ENCODE measurements at regions not wholly inside any gene's neighbourhood (a gene's known extent, or its start where the extent isn't known, plus 50 kb on each side); places are given as distances from the start of the nearest gene placed in this dataset.

DNA sequence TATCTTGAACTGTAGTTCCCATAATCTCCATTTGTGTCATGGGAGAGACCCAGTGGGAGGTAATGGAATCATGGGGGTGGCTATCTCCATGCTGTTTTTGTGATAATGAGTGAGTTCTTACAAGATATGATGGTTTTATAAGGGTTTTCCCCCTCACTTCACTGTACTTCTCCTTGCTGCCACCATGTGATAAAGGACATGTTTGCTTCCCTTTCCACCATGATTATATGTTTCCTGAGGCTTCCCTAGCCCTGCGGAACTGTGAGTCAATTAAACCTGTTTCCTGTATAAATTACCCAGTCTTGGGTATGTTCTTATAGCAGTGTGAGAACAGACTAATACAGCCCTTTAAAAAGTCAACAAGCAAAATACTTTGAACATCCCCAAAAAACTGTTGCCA, 427.7 kb downstream of the HTR7 start:
- Mint-ChIP-seq H3K27ac (no peak overlapping the region), H3K27me3 (no peaks in the 10 kb centered on the region), H3K4me1 (ENCODE audit: low read depth) (no peaks in the 10 kb centered on the region), H3K4me3 (ENCODE audit: low read depth) (no peak overlapping the region), H3K9me3 (ENCODE audit: low read depth) (peaks cover 5% of the 10 kb centered on the region), H3K36me3 (ENCODE audit: insufficient read depth) (no peaks in the 10 kb centered on the region)
- TF ChIP-seq, protein P1, sequence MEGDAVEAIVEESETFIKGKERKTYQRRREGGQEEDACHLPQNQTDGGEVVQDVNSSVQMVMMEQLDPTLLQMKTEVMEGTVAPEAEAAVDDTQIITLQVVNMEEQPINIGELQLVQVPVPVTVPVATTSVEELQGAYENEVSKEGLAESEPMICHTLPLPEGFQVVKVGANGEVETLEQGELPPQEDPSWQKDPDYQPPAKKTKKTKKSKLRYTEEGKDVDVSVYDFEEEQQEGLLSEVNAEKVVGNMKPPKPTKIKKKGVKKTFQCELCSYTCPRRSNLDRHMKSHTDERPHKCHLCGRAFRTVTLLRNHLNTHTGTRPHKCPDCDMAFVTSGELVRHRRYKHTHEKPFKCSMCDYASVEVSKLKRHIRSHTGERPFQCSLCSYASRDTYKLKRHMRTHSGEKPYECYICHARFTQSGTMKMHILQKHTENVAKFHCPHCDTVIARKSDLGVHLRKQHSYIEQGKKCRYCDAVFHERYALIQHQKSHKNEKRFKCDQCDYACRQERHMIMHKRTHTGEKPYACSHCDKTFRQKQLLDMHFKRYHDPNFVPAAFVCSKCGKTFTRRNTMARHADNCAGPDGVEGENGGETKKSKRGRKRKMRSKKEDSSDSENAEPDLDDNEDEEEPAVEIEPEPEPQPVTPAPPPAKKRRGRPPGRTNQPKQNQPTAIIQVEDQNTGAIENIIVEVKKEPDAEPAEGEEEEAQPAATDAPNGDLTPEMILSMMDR (IDR thresholded peaks at IDR 0.05; ENCODE audit: unreplicated experiment), result no peak
- DNase-seq (ENCODE audit: low spot score, unreplicated experiment), result no peak

DNA sequence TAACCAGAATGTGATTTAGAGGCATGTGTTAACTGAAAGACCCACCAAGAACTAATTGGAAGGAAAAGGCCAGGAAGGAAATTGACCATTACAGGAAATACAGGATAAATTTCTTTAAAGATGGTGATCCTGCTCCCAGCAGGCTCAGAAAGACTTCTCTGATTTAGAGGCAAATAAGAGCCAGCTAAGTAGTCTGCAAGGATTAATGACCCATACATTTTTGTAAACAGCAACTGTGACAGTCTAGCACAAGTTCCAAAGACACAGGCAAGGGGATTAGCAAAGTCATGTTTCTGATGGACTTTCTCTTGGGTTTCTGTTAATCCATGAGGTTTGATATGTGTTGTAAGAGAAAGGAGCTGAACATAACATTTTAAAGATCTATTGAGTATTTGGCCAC, 425.0 kb downstream of the HTR7 start:
- no peak overlapping the region for H3K4me3 Mint-ChIP-seq (ENCODE audit: low read depth)
- TF ChIP-seq, protein P1 (IDR thresholded peaks at IDR 0.05; ENCODE audit: unreplicated experiment), result no peak

DNA sequence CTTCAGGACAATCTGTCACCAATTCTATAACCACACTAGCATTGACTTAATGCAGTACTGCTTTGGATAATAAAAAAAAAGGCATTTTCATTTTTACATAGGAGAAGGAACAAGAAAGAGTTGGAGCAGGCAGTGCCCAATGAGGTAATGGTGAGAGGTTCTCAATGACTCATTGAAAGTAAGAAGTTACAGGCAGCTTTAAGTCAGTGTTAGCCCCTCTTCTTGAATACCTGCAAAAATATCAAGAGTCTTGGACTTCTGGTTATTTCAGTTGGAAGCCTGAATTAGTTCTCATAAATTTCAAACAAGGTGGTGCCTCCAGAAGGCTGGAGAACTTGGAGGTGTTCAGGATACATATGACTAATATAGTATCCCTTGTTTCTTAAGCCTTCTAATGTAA, 422.5 kb downstream of the HTR7 start:
- Mint-ChIP-seq H3K27me3 (no peaks in the 10 kb centered on the region), H3K27ac (no peak overlapping the region), H3K9me3 (ENCODE audit: low read depth) (no peaks in the 10 kb centered on the region), H3K4me1 (ENCODE audit: low read depth) (no peaks in the 10 kb centered on the region), H3K4me3 (ENCODE audit: low read depth) (no peak overlapping the region), H3K36me3 (ENCODE audit: insufficient read depth) (no peaks in the 10 kb centered on the region)
- DNase-seq (ENCODE audit: low spot score, unreplicated experiment), result no peak
- TF ChIP-seq, protein P1 (IDR thresholded peaks at IDR 0.05; ENCODE audit: unreplicated experiment), result no peak

More for the DNA sequence above, 425.0 kb downstream of the HTR7 start:
- Mint-ChIP-seq H3K36me3 (ENCODE audit: insufficient read depth) (no peaks in the 10 kb centered on the region), H3K27ac (no peak overlapping the region), H3K27me3 (no peaks in the 10 kb centered on the region), H3K4me1 (ENCODE audit: low read depth) (no peaks in the 10 kb centered on the region), H3K9me3 (ENCODE audit: low read depth) (no peaks in the 10 kb centered on the region)
- DNase-seq (ENCODE audit: low spot score, unreplicated experiment), result no peak

DNA sequence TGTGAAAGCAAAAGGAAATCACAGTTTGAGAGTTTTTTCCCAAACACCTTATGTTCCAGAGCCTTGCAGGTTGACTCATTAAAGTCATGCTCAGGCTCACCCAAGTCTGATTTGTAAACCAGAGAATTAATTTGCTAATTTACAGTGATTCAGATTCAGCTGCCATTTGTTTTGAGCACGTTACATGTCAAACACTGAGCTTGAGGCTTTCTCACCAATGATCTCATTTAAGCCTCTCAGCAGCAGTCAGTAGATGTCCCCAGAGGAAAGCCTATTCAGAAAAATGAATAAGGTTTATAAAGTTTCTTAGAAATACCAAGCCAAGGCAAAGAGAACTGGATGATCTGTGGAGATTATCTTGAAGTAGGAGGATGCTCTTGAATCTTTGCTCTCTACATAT, 420.4 kb downstream of the HTR7 start:
- Mint-ChIP-seq H3K4me1 (ENCODE audit: low read depth) (no peaks in the 10 kb centered on the region), H3K27me3 (no peaks in the 10 kb centered on the region), H3K4me3 (ENCODE audit: low read depth) (no peak overlapping the region), H3K36me3 (ENCODE audit: insufficient read depth) (no peaks in the 10 kb centered on the region), H3K27ac (no peak overlapping the region), H3K9me3 (ENCODE audit: low read depth) (peaks cover 6% of the 10 kb centered on the region)
- TF ChIP-seq, protein P1 (IDR thresholded peaks at IDR 0.05; ENCODE audit: unreplicated experiment), result no peak
- no peak for DNase-seq (ENCODE audit: low spot score, unreplicated experiment)

DNA sequence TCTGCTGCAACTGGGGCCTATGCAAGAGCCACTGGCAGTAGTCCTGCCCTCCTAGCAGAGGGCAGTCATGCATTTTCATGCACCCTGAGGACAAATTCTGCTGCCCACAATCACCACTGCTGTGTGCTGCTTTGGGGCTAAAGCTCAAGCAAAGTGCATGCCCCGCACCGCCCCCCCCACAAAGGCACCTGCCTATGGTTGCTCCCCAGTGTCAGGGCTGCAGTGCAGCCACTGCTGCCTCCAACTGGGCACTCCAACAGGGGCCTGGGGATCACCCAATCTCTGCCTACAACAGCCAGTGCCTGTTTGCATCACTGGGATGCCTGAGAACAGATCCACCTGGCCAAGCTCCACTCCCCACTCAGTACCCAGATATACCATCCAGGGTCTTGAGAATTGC, 417.0 kb downstream of the HTR7 start:
- DNase-seq (ENCODE audit: low spot score, unreplicated experiment), result no peak
- H3K27ac Mint-ChIP-seq, result no peak overlapping the region
- H3K4me3 Mint-ChIP-seq (ENCODE audit: low read depth), result no peak overlapping the region
- H3K27me3 Mint-ChIP-seq, result no peaks in the 10 kb centered on the region
- no peaks in the 10 kb centered on the region for H3K4me1 Mint-ChIP-seq (ENCODE audit: low read depth)
- no peaks in the 10 kb centered on the region for H3K36me3 Mint-ChIP-seq (ENCODE audit: insufficient read depth)
- peaks cover 21% of the 10 kb centered on the region for H3K9me3 Mint-ChIP-seq (ENCODE audit: low read depth)
- TF ChIP-seq, protein P1 (IDR thresholded peaks at IDR 0.05; ENCODE audit: unreplicated experiment), result no peak
